ENCODE measurements at regions not wholly inside any gene's neighbourhood (a gene's known extent, or its start where the extent isn't known, plus 50 kb on each side); places are given as distances from the start of the nearest gene placed in this dataset.
A peak's percentile ranks its signal among the peaks of the same experiment; 100 is the strongest.

DNA sequence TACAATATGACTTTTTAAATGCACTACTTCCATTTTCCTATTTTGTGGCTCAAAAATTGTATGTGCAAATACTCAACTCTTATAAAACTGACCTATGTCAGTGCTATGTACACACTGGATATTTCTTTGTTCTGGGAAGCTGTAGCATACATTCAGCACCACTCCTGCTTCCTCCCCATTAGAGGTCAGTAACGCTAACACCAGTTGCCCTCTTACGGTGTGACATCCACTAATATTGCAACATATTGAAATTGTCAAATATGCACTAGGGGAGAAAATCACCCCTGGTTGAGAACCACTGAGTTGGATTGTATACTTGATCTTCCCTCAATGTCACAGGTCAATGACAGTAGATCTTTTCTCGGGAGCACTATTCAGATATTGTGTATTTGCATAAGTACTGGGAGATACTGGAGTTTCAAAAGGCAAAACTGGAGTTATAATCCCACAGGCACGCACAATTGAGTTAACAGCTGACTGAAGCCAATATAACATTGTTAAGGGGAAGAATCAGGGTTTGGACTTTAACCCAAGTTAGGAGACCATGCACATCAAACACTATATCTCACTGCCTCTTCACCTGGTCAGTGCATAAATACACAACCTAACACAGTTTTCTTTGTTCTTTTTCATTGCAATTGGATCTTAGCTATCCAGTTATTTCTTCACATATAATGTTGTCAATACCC lies 1276.5 kb upstream of the MIR17HG start:
- H2AFZ ChIP-seq (ENCODE audit: low read depth, low read length) = no peak overlapping the region
- H3K4me3 ChIP-seq = no peak overlapping the region
- no peaks in the 10 kb centered on the region for H3K27me3 ChIP-seq (ENCODE audit: control insufficient read depth in 2 of 2, insufficient read depth in 2 of 2, low read length in 2 of 2)
- in situ Hi-C loops (cut with MboI) (no loop called here), intact Hi-C loops (cut with micrococcal nuclease) (no loop called here)
- FAIRE-seq (no peak), ATAC-seq (no peak), DNase-seq (ENCODE audit: extremely low read depth in 1 of 4, low spot score in 3 of 4) (no peak)
- TF ChIP-seq CEBPB (tag; IDR thresholded peaks at IDR 0.05) (peak; percentile 5; the same call in 1 of the 2 replicates), BDP1 (IDR thresholded peaks at IDR 0.05; ENCODE audit: insufficient read depth, insufficient read length) (peak; percentile 2), ZNF263 (CRISPR knock-in tag; IDR thresholded peaks at IDR 0.05; ENCODE audit: borderline replicate concordance) (no peak), ZNF764 (CRISPR knock-in tag; IDR thresholded peaks at IDR 0.05; ENCODE audit: low read depth) (no peak), FOXK1 (CRISPR knock-in tag; IDR thresholded peaks at IDR 0.05; ENCODE audit: borderline replicate concordance) (no peak), MYBL2 (IDR thresholded peaks at IDR 0.05; ENCODE audit: low read depth) (no peak), MYBL2 (CRISPR knock-in tag; IDR thresholded peaks at IDR 0.05; ENCODE audit: borderline replicate concordance) (peak; percentile 51; the same call in 1 of the 2 replicates)
- TF ChIP-seq, protein P1, sequence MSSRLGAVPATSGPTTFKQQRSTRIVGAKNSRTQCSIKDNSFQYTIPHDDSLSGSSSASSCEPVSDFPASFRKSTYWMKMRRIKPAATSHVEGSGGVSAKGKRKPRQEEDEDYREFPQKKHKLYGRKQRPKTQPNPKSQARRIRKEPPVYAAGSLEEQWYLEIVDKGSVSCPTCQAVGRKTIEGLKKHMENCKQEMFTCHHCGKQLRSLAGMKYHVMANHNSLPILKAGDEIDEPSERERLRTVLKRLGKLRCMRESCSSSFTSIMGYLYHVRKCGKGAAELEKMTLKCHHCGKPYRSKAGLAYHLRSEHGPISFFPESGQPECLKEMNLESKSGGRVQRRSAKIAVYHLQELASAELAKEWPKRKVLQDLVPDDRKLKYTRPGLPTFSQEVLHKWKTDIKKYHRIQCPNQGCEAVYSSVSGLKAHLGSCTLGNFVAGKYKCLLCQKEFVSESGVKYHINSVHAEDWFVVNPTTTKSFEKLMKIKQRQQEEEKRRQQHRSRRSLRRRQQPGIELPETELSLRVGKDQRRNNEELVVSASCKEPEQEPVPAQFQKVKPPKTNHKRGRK (tag; IDR thresholded peaks at IDR 0.05) = no peak
- ChIA-PET POLR2A (interaction anchor here (0.6 kb wide), 1 partner anchor 186 kb away, joined by 3 read pairs; no protein-coding TSS in a partner anchor), CTCF (ENCODE audit: low intra/inter-chr PET ratio) (no interaction called here)
- no peaks in the 10 kb centered on the region; the same call in 1 of the 2 replicates for H3K9me3 ChIP-seq (replicated peaks; ENCODE audit: control insufficient read depth, insufficient read depth, low read depth, low read length)
- BruUV-seq (replicated peaks) = no TSS peak
- no peaks in the 10 kb centered on the region for H3K36me3 ChIP-seq (ENCODE audit: control insufficient read depth, insufficient read depth, low read length)
- H3K4me1 ChIP-seq (replicated peaks in 1 of 2; ENCODE audit: control insufficient read depth in 2 of 2, insufficient read depth in 2 of 2, low read length in 2 of 2) = no peaks in the 10 kb centered on the region
- H3K9me1 ChIP-seq (ENCODE audit: control insufficient read depth, insufficient read depth, low read length) = no peaks in the 10 kb centered on the region
- WGBS (ENCODE audit: insufficient coverage, low coverage, missing lambda C conversion rate) = 2% methylated on average over 4 of the region's 4 CpGs
- H3K4me2 ChIP-seq (ENCODE audit: insufficient read depth, low read length) = no peak overlapping the region
- H3K27ac ChIP-seq (ENCODE audit: extremely low read depth, low read depth, low read length) = no peak overlapping the region
- H4K20me1 ChIP-seq (replicated peaks; ENCODE audit: control insufficient read depth, insufficient read depth, low read length) = no peaks in the 10 kb centered on the region
- no peak overlapping the region for H3K9ac ChIP-seq (ENCODE audit: insufficient read depth in 1 of 2, low read depth in 2 of 2, low read length in 2 of 2)
- H3K79me2 ChIP-seq (ENCODE audit: control insufficient read depth, insufficient read depth, low read length) = no peaks in the 10 kb centered on the region

All from K562 (cell line).